Stimulated activated CD4-positive, alpha-beta T cell treated with anti-CD3 and anti-CD28 coated beads, Interleukin-4, amount 100 ng/mL, for 4 hours (primary cell): ENCODE measurements at regions not wholly inside any gene's neighbourhood (a gene's known extent, or its start where the extent isn't known, plus 50 kb on each side); places are given as distances from the start of the nearest gene placed in this dataset.
"Not testable (repeated sequence)": the region's sequence is repeated elsewhere in the genome, so short reads cannot be mapped to it uniquely, and the experiment has no call there.

Experiments
- DNase-seq, 2 experiments: peaks; one replicate each; pipeline ENCODE4 v3.0.0-alpha.2; 2020

DNA sequence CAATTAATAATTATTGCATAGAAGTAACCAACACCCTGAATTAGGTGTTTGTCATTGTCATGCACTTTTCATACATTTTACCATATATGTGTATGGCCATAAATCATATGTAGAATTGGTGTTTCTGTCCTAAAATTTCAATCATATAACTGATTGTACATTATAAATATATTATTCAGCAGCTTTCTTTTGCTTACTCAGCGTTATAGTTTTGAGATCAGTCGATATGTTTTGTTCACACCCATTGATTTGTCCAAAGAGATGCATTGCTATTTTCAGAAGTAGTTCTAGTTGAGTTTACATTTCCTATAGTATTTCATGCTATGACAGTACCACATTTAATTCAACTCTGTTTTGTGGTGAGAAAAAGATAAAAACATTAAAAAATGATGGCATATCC lies 50.5 kb upstream of the PARP4 start:
- no peak for DNase-seq

DNA sequence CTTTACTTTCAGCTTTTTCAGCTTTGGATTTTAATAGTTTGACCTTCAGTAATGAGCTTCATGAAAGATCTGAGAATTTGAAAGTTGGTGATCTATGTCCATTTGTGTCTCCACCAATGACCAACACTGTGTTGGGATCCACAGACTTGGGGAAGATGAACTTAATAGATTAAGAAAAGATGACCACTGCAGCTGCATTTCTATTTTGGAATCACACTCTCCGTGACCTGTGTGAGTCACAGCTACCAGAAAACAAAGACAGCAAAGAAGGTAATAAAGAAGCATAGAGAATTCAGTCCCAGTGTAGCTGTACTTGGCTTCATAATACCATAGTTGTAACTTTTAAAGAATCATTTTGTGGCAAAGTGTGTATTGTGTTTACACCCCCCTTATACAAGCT lies 51.4 kb upstream of the PARP4 start:
- DNase-seq = not testable (repeated sequence)

DNA sequence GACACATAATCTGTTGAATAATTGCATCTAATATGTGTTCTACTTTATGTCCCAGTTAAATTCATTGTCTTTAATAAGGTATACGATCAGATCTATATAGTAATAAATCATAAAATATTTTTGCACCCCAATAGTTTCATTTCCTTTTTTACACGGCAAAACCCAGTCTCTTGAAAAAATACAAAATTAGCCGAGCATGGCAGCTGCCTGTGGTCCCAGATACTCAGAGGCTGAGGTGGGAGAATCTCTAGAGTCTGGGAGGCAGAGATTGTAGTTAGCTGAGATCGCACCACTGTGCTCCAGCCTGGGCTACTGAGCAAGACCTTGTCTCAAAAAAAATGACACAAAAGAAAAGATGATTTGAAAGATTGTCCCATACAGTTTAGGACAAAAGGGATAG lies 52.3 kb upstream of the PARP4 start:
- no peak for DNase-seq

DNA sequence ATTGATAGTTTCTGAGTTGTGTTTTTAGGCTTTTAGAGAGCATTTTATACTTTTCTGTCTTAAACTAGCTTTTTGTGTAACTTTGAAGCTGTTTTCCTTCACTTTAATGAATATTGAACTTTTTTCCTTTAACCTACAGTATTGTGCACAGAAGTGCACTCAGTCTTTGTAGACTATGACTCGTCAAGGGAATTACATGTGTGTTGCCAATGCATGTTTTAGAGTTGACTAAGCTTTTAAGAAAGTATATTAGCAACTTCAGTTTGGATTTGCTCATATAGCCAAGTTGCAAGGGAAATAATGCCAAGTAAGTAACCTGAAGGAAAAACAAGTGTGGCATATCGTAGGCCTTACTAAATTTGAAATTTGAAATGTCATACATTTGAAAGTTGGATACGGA lies 55.0 kb upstream of the PARP4 start:
- DNase-seq = not testable (repeated sequence)

DNA sequence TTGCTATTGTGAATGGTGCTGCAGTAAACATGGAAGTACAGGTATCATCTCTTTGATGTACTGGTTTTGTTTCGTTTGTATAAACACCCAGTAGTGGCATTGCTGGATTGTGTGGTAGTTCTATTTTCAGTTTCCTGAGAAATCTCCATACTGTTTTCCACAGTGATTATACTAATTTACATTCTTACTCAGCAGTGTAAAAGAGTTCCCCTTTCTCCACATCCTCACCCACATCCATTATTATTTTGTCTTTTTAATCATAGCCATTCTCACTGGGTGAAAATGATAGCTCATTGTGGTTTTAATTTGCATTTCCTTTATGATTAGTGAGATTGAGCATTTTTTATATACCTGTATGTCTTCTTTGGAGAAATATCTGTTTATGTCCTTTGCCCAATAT lies 62.3 kb upstream of the PARP4 start:
- no peak for DNase-seq

DNA sequence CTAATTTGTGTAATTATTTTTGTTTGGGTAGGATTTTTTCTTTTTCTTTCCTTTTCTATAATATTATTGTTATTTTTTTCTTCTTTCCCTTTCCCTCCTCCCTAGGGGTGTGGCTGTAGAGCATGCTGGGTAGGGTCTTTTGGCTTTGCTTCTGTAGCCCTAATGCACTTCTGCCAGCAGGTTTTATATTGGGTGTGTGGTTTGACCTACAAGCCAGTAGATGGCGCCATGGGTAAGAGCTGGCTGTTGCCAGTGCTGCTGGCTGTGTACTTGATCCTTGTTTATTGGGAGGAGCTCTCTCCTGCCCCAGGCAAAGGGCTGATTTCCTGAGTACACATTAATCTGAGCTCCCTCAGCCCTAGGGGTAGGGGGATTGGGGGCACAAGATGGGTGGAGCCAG lies 67.7 kb upstream of the PARP4 start:
- not testable (repeated sequence) for DNase-seq

DNA sequence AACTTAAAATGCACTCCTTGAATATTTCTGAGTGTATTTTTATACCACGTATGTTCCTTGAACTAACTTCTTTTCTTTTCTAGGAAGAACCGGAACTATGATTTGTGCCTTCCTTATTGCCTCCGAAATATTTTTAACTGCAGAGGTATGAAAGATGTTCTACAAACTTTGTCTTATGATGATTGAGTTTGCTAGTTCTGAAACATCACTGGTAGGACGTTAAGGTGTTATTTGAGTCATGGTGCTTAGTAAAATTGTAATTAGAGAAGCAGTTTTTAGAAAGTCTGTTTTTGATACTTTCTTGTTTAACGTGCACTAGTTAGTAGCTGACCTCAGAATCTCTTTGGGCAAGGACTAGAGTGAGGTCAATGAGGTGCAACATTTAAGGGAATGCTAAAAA lies 69.0 kb upstream of the PARP4 start:
- DNase-seq = not testable (repeated sequence)

DNA sequence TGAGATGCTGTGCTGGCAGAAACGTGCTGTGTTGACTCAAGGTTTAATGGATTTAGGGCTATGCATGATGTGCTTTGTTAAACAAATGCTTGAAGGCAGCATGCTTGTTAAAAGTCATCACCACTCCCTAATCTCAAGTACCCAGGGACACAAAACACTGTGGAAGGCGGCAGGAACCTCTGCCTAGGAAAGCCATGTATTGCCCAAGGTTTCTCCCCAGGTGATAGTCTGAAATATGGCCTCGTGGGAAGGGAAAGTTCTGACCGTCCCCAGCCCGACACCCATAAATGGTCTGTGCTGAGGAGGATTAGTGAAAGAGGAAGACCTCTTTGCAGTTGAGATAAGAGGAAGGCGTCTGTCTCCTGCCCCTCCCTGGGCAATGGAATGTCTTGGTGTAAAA lies 79.1 kb upstream of the PARP4 start:
- not testable (repeated sequence) for DNase-seq

DNA sequence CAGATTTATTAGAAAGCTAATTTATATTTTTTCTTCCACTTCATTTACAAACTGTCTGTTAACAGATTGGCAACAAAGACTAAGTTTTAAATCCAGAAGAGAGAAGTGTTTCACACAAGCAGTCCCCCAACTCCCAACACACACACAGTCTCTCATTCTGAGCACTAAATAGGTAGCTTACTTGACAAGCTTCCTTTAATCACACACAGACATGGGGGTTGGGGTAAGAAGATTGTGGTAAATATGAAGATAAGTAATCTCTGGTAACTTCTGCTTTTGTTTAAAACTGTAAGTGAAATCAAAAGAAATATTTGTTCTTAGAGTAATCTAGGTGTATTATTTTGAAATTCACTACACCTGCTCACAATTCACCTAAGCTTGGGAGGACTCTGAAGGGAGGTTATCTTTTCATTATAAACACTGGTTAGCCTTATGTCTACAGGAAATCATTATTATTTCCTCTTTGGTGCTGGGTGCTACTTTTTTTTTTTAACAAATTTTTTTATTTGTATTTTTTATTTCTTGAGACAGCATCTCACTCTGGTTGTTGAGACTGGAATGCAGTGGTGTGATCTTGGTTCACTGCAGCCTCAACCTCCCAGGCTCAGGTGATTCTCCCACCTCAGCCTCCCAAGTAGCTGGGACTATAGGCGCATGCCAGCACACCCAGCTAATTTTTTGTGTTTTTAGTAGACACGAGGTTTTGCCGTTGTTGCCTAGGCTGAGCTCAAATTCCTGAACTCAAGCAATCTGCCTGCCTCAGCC lies 82.1 kb upstream of the ATP12A start:
- DNase-seq = not testable (repeated sequence)

DNA sequence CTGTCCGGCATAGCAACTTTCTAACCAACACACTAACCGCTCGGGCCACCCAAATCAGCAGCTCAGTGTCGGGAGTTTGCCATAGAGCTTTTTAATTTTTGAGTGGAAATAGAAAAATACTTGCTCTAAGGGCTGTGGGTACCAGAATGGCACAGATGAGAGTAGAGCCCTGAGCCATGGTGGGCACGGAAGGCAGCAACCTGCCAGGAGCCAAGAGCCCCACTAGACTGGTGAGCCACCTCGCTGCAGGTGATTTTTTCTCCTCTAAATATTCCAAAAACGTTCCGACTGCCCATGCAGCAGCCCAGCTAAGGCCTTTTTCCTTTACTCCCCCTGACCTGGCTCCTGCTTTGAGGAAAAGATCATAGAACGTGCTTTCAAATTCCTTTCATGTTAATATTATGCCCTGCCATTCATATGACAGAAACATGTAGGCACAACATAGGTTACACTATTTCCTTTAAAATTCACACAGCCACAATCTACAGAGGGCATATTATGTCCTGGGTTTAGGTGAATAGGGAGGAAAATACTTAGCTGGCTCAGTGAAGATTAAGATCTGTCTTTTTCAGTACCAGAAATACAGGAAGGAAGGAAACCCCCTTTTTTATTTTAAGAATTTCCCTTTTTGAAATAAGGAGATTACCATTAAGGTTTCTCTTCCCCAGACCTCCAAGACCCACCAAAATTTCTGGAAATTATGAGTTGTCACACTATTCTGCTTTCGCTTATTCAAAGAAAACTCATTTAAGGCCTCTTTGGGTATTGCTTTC lies 81.0 kb upstream of the ATP12A start:
- DNase-seq = not testable (repeated sequence)

DNA sequence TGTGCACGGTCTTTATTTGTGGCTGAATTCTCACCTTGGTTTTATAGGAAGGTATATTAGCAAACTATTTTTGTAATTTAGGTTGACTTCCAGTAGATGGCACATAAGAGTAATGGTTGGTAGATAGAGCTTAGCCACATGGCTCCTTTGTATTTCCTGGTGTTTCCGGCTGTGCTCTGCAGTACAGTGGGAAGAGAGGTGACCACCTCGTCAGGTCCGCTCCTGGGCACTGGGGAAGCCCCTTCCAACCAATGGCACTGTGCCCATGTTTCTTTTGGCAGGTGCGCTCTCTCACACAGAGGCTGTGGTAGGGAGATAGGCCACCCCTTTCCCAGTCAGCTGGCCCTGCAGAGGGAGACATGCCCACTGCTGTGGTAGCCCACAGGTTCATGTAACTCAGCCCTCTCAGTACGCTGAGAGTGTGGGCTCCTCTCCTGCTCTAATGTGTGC lies 74.3 kb upstream of the ATP12A start:
- DNase-seq = no peak

DNA sequence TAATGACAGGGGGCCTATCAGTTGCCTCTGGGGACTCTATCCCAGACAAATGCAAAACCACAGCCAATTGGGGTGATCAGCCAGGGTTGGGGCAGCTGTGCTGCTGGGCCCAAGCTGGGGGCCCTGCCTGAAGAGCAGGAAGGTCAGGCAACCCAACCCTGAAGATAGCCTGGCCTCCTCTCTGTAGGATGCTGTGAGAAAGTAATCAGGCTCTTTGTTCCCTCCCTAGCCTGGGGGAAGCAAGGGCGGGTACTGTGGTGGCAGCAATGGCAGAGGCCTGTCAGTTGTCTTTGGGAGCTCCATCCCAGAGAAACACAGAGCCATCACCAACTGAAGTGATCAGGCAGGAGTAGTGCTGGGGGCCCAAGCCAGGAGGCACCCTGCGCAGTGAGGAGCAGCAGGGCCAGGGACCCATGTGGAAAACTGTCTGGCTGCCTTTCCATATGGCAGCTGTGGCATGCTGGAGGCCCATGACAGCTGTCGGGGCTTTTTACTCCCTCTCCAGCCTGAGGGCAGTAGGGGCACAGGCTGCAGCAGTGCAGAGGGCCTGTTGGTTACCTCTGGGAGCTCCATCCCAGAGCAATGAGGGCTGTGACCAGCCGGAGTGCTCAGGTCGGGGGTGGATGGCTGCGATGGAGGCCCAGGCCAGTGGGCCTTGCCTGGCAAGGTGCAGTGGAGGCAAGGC lies 73.6 kb upstream of the ATP12A start:
- DNase-seq = no peak

DNA sequence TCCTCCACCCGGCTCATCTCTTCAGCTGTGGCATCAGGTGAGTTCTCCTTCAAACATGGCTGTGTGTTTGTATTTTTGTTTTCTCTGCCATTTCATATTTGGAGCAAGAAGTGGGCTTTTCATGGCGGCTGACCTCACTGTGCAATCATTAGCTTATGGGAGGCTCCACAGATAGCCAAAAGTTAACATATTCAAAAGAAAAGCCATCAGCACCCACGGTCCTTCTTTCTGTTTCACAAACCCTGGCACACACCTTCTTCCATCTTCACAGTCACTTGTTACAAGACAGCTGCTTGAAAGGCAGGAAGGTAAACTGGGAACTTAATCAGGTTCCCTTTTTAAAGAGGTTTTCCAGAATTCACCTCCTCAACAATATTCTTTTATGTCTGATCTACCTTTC lies 69.3 kb upstream of the ATP12A start:
- no peak for DNase-seq

DNA sequence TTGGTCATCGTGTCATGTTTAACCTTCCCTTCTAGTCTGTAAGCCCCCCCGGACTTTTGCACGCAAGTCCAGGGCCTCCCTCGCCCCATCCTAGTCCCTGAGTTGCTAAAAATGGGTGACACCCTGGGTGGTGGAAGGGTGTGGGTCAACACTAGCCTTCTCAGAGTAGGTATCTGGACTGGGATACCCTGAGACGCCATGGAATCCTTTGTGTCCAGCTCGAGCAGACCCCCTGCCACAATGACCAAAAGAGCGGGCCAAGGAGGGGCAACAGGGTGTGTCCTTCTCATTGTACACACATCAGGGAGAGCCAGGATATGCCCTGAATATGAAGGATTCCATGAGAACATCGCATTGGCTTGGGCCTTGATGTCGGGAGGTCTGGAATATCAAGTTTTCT lies 67.5 kb upstream of the ATP12A start:
- DNase-seq = no peak

DNA sequence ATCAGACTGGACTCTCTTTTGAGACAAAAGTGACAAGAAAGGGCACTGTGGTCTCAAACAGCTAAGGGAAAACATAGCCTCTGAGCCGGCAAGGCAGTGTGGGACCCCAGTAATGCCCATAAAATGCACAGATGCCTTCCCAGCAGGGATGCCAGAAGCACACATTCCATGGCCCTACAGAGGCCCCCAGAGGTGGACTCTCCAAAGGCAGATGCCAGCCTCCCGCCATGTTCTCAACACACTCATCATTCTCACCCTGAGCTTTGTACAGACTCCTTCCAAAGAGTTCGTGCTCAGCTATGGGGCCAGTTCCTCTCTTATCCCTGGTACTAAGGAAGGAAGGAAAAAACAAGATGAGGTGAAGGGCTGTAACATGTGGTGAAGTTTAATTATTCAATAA lies 67.1 kb upstream of the ATP12A start:
- DNase-seq = no peak

DNA sequence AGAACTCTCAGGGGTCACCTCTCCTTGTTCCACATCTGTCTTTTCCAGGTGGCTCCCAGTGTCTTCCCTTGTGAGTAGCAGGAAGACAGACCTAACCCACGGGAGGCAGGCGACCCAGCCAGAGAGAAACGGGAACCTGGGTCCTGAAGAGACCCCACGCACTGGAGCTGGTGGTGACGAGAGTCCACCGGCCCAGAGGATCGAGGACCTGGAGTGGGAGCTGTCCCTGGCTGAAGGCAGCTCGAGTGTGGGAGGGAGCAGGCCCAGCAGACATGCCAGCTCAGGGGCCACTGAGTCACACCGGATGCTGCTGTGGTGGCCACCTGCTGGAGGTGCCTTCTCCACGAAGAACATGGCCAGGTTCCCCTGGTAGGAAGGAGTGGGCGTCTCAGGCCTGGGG lies 66.5 kb upstream of the ATP12A start:
- no peak for DNase-seq

DNA sequence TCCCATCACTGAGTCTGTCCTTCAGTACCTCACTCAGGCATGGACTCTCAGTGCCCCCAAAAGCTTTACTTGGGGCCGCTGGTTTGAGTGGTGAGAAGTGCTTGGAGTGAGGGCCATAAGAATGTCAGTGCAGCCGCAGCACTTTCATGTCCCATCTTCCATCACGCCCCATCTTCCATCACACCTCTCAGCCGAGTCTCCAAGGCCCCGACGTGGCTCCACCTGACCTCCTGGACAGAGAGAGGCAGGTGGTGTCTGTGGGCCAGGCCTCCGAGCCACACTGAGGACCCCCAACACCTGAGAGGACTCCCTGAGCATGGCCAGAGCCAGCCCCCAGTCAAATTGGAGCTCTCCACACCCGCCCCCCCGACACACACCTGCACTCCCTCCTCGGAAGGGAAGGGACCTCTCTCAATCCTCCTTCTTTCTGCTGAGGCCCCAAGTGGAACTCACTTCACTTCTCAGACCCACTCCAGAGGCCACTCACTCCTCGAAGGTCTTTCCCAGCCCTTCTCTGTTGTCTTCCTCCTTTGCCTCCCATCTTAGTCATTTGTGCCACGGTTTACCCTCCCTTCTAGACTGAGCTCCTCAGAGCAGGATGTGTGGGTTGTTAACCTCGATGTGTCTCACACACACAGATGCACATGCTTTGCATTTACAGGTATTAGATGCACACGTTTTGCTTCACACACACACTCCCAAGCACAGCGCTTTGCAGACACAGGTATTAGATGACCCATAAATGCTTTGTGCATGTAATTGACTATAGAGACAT lies 65.7 kb upstream of the ATP12A start:
- no peak for DNase-seq

DNA sequence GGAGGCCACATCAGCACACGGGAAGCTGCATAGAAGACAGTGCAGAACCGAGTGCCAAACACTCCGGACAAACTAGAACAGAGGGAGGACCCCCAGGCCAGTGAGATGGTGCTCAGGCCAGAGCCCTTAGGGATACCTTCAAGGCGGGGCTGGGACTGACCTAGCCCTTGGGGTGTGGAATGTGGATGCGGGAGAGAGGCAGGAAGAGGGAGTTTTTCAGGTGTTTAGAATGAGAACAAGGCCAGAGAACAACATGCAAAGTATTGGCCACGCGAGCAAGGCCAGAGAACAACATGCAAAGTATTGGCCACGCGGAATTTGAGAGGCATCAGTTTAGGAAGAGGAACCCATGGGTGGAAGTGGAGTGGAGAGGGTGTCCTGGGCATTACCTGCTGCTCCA lies 65.1 kb upstream of the ATP12A start:
- no peak for DNase-seq

DNA sequence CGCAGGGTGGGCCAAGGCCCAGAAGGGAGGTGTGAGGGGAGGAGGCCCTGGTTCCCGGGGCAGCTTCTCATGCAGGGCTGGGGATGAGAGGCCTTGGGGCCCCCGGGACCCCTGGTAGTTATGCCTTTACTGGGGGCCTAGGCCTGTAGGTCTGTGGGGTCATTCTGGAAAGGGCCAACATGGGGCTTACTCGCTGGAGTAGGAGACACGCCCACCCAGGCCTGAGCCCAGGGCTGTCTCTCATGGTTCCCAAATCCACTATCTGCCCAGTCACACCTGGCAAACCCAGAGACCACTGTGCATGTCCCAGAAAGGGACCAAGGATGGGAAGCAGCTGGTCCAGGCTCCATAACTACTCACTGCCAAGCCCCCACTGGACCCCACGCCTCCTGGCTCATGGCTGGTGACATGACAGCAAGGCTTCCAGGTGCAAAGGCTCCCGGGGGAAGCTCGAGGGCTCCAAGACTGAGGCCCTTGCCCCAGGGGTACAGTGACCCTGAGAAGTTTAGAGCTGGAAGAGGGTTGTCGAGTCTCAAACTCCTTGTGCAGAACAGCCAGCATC lies 64.2 kb upstream of the ATP12A start:
- no peak for DNase-seq

DNA sequence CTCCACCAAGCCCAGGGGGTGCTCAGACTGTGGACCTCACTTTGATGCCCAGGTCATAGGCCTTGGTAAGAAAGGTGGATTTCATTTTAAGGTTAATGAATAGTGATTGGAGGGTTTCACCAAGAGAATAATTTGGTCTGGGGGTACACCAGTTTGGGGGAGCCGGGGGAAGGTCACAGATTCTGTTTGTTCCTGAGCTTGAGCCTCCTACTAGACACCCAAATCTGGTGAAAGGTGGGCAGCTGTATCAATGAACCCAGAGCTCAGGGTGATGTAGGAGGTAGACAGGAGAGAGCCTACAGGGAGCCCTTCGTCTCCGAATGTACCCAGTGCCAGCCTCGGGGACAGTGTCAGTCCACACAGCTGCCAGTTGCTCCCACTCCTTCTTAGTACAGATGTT lies 63.7 kb upstream of the ATP12A start:
- DNase-seq = no peak

DNA sequence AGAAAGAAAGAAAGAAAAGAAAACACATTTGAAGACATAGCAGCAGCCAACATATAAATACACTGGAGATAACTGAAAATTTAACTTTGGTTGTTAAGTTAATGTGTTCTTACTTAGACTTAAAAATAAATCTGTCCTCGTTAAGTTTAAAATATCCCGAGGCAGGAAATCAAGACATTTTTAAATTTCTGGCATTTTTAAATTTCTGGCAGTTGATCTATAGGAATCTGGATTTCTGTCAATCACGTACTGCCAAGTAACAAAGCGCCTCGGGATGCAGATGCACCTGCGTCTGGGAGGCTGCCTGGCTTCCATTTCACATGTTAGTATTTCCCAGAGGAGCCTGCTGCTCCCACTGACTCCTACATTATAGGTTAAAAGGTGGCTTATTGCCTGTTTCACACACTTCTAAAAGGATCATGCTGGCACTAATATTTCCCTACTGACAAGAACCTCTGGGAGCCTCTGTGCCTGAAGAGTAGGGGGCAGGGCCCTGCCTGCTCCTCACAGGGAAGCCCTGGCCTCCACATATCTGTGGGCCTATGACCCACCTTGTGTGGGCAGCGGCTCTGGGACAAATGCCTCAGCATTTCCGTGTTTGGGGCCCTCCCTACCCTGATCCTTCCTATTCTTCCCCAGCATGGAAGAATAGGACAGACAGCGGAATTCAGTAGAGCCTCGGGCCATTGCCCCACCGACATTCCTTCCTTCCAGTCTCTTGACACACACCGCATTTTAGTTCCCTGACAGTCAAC lies 62.8 kb upstream of the ATP12A start:
- DNase-seq = no peak
